HepG2 (cell line): ENCODE measurements at regions not wholly inside any gene's neighbourhood (a gene's known extent, or its start where the extent isn't known, plus 50 kb on each side); places are given as distances from the start of the nearest gene placed in this dataset.

ENCODE experiments used
- BCL6 ChIP-seq: IDR thresholded peaks from 2 replicates; pipeline ENCODE4 v1.6.1; 2016; ENCODE audit warnings: missing genetic modification reagents, missing compliant biosample characterization
- CBX2 ChIP-seq, 2 experiments: fragments of 200-600 bp in 1 of 2; sonication (generic); formaldehyde crosslinking in 1 of 2; IDR thresholded peaks; 2 replicates each; pipeline versions ENCODE4 v1.7.0 to v1.8.1; 2018 to 2022; ENCODE audit warnings: low read depth in 2 of 2, low read length in 1 of 2, mild to moderate bottlenecking in 1 of 2, missing genetic modification reagents in 1 of 2
- CCAR2 ChIP-seq: fragments of 200-400 bp; formaldehyde crosslinking; optimal IDR thresholded peaks from 2 replicates; pipeline ENCODE3; 2018; ENCODE audit warnings: low read depth, mild to moderate bottlenecking, low read length, moderate library complexity
- FOXA3 ChIP-seq: IDR thresholded peaks from 2 replicates; pipeline ENCODE4 v1.6.1; 2016; ENCODE audit warnings: missing genetic modification reagents, missing compliant biosample characterization
- HHEX ChIP-seq: IDR thresholded peaks from 2 replicates; pipeline ENCODE4 v1.6.1; 2016; ENCODE audit warnings: control low read depth
- IKZF4 ChIP-seq: sonication (generic); formaldehyde crosslinking; IDR thresholded peaks from 2 replicates; pipeline ENCODE4 v1.5.1; 2020; ENCODE audit warnings: borderline replicate concordance, mild to moderate bottlenecking, low read depth, missing genetic modification reagents; ENCODE audit errors: not compliant biosample characterization
- MAFF ChIP-seq: IDR thresholded peaks from 2 replicates; pipeline ENCODE4 v1.6.1; 2011; ENCODE audit warnings: low read depth, low read length, improper control_type of control experiment
- RBM22 ChIP-seq: fragments of 200-400 bp; formaldehyde crosslinking; optimal IDR thresholded peaks from 2 replicates; pipeline ENCODE3; 2017; ENCODE audit warnings: mild to moderate bottlenecking, low read length, moderate library complexity
- ZFY ChIP-seq: sonication (generic); formaldehyde crosslinking; IDR thresholded peaks from 2 replicates; pipeline ENCODE4 v1.4.0; 2020; ENCODE audit warnings: missing genetic modification reagents
- ZNF777 ChIP-seq: sonication (generic); formaldehyde crosslinking; IDR thresholded peaks from 2 replicates; pipeline ENCODE4 v1.4.0; 2020; ENCODE audit warnings: missing genetic modification reagents
- TF ChIP-seq, protein P1 (sequence below): fragments of 450-650 bp; IDR thresholded peaks from 2 replicates; pipeline ENCODE4 v1.6.1; 2017; ENCODE audit warnings: mild to moderate bottlenecking
- TF ChIP-seq, protein P2 (sequence below): IDR thresholded peaks from 2 replicates; pipeline ENCODE4 v1.6.1; 2016; ENCODE audit warnings: missing genetic modification reagents, missing compliant biosample characterization
- TF ChIP-seq, protein P3 (sequence below): sonication (generic); IDR thresholded peaks from 2 replicates; pipeline ENCODE4 v1.6.1; 2016; ENCODE audit warnings: low read depth, borderline replicate concordance
- TF ChIP-seq, protein P4 (sequence below): sonication (generic); formaldehyde crosslinking; IDR thresholded peaks from 2 replicates; pipeline ENCODE4 v1.5.1; 2020; ENCODE audit warnings: mild to moderate bottlenecking, missing genetic modification reagents, borderline replicate concordance

DNA sequence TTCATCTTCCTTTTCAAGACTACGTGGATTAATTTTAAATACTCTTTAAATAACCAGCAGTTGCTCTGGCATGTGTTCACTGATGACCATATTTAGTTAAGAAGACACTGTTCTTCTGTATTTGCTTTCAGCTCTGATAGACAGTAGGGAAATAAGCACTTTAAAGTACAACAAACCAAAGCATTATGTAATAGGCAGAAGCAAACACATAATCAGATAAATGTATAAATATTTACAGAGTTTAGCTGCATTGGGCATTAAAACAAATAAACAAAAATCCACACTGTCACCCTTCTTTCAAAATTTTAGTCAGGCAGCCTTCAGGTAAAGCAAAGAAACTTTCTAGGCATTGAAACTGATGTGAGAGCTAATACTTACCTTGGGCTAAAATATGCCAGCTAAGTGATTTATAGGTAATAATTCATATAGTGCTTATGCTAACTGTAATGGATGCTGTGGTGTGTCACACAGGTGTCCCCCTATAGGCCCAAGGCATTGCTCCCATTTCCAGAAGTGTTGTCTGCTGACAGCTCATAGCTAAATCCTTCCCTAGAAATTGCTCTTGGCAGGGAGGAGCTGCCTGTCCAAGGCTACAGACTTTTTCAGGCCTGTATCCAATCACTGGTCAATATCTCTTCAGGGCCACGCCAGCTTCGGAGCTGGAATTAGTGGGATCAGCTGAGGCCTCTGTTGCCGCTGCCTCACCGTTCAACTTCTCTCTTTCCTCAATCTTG, 111.5 kb upstream of the CITED2 start (continued):
- TF ChIP-seq, protein P1, sequence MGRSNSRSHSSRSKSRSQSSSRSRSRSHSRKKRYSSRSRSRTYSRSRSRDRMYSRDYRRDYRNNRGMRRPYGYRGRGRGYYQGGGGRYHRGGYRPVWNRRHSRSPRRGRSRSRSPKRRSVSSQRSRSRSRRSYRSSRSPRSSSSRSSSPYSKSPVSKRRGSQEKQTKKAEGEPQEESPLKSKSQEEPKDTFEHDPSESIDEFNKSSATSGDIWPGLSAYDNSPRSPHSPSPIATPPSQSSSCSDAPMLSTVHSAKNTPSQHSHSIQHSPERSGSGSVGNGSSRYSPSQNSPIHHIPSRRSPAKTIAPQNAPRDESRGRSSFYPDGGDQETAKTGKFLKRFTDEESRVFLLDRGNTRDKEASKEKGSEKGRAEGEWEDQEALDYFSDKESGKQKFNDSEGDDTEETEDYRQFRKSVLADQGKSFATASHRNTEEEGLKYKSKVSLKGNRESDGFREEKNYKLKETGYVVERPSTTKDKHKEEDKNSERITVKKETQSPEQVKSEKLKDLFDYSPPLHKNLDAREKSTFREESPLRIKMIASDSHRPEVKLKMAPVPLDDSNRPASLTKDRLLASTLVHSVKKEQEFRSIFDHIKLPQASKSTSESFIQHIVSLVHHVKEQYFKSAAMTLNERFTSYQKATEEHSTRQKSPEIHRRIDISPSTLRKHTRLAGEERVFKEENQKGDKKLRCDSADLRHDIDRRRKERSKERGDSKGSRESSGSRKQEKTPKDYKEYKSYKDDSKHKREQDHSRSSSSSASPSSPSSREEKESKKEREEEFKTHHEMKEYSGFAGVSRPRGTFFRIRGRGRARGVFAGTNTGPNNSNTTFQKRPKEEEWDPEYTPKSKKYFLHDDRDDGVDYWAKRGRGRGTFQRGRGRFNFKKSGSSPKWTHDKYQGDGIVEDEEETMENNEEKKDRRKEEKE = no peak
- no peak for TF ChIP-seq CBX2 (IDR thresholded peaks at IDR 0.05; ENCODE audit: low read depth, low read length)
- no peak for TF ChIP-seq CBX2 (CRISPR knock-in tag; IDR thresholded peaks at IDR 0.05; ENCODE audit: low read depth)
- TF ChIP-seq MAFF = peak; percentile 85
- peak; percentile 43; the same call in 1 of the 2 replicates for TF ChIP-seq HHEX (CRISPR knock-in tag)
- TF ChIP-seq RBM22 = no peak
- no peak for TF ChIP-seq IKZF4 (CRISPR knock-in tag)
- TF ChIP-seq, protein P2, sequence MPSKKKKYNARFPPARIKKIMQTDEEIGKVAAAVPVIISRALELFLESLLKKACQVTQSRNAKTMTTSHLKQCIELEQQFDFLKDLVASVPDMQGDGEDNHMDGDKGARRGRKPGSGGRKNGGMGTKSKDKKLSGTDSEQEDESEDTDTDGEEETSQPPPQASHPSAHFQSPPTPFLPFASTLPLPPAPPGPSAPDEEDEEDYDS (CRISPR knock-in tag) = no peak
- TF ChIP-seq, protein P3, sequence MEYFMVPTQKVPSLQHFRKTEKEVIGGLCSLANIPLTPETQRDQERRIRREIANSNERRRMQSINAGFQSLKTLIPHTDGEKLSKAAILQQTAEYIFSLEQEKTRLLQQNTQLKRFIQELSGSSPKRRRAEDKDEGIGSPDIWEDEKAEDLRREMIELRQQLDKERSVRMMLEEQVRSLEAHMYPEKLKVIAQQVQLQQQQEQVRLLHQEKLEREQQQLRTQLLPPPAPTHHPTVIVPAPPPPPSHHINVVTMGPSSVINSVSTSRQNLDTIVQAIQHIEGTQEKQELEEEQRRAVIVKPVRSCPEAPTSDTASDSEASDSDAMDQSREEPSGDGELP = no peak
- TF ChIP-seq, protein P4, sequence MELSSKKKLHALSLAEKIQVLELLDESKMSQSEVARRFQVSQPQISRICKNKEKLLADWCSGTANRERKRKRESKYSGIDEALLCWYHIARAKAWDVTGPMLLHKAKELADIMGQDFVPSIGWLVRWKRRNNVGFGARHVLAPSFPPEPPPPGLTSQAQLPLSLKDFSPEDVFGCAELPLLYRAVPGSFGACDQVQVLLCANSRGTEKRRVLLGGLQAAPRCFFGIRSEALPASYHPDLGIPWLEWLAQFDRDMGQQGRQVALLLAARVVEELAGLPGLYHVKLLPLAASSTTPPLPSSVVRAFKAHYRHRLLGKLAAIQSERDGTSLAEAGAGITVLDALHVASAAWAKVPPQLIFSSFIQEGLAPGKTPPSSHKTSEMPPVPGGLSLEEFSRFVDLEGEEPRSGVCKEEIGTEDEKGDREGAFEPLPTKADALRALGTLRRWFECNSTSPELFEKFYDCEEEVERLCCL (CRISPR knock-in tag) = no peak
- no peak for TF ChIP-seq ZNF777
- peak; percentile 89 for TF ChIP-seq BCL6 (CRISPR knock-in tag)
- peak; percentile 21; the same call in 1 of the 2 replicates for TF ChIP-seq ZFY (CRISPR knock-in tag)
- TF ChIP-seq CCAR2 = no peak
- TF ChIP-seq FOXA3 = peak; percentile 51
